Daoy (cell line): ENCODE measurements at regions not wholly inside any gene's neighbourhood (a gene's known extent, or its start where the extent isn't known, plus 50 kb on each side); places are given as distances from the start of the nearest gene placed in this dataset.
"Not testable (repeated sequence)": the region's sequence is repeated elsewhere in the genome, so short reads cannot be mapped to it uniquely, and the experiment has no call there.

Experiments used
- DNase-seq: peaks from one replicate; pipeline ENCODE4 v3.0.0-alpha.2; 2015; ENCODE audit warnings: low read depth

DNA sequence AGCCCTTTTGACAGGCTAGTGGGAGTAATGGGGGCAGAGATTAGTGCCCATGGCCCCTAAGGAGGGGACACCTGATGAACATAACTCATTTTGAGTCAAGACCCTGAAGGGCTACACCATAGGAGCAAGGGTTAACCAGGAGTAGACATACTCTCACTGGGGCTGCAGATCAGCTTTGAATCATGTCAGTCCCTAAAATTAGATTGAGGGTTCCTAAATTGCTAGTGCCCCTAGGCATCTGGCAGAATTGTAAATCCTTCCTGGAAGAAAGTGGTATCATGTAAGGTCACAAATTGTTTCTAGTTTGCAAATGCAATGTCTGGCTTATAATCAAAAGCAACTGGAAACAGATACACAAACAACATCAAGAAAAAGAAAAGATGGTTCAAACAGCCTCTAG is 52.1 kb upstream of the LRRC37A2 start:
- DNase-seq = not testable (repeated sequence)

DNA sequence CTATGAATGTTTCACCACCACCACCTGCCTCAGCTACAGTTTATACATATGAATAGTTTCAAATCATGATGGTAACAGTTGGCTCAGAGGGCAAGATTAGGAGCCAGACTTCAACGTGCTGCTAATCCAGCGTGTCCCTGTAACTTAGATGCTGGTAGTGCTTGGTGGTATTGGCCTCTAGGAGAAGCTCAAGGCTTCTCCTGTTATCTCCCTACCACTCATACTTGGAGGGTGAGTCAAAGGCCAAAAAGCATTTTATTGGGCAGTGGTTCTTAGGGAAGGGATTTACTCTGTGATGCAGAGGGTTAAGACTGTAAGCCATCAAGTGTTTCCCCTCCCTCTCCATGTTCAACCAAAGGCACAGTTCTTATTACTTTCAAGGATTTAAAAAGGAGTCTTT is 57.2 kb upstream of the LRRC37A2 start:
- DNase-seq = not testable (repeated sequence)

GRCh38 chr17:46454572-46454971 is 57.7 kb upstream of the LRRC37A2 start:
- DNase-seq = not testable (repeated sequence)

GRCh38 chr17:46453077-46453476 is 59.2 kb upstream of the LRRC37A2 start:
- DNase-seq = not testable (repeated sequence)

DNA sequence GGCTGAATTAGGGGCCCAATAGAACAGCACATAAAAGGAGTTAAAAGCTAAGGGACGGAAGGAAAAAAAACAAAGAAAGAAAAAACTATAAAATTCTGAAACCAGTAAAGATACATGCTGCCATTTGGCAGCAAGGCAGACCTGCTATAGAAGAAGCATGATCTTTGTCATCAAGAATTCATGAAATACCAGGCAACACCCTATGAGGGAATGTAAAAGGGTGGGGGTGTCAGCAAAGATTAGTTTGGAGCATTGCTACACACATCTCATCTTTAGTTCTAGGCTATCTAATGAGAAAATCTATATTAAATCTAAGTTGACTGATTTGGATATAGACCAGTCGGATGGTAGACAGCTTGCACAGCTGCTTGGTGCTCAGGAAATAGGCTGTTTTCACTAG is 66.4 kb upstream of the LRRC37A2 start:
- DNase-seq = not testable (repeated sequence)

DNA sequence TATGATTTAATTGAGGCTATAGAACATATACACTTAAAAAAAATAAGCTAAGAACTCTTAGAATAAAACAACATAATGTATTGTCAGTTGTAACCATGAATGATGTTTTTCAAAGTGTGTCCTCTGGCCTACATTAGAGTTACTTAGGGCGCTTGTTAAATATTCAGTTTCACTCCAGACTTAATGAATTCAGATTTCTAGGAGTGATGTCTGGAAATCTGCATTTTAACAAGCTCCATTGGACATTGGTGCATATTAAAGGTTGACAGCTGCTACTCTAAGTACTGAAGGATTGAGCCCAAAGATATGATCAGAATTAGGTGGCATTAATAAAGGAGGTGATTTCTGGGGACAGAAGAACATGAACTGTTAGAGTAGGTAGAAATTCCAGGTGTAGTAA is 66.9 kb upstream of the LRRC37A2 start:
- not testable (repeated sequence) for DNase-seq

- not testable (repeated sequence) for DNase-seq
Observed at GRCh38 chr17:46442153-46442552, 70.1 kb upstream of the LRRC37A2 start.

DNA sequence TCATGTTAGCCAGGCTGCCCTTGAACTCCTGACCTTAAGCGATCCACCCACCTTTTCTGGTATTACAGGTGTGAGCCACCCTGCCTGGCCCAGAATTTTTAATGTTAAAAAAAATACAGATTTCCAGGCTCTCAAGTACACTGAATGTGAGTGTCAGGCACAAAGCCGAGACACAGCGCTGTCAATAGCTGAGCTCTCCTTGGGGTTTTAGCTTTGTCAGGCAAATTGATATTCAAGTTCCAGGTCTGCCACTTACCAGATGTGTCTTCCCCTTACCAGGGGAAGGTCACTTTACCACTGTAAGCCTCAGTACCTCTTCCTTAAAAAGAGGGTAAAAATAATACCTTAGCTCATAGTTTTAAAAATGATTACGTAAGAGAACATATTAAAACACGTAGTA is 71.6 kb upstream of the LRRC37A2 start:
- DNase-seq = not testable (repeated sequence)

DNA sequence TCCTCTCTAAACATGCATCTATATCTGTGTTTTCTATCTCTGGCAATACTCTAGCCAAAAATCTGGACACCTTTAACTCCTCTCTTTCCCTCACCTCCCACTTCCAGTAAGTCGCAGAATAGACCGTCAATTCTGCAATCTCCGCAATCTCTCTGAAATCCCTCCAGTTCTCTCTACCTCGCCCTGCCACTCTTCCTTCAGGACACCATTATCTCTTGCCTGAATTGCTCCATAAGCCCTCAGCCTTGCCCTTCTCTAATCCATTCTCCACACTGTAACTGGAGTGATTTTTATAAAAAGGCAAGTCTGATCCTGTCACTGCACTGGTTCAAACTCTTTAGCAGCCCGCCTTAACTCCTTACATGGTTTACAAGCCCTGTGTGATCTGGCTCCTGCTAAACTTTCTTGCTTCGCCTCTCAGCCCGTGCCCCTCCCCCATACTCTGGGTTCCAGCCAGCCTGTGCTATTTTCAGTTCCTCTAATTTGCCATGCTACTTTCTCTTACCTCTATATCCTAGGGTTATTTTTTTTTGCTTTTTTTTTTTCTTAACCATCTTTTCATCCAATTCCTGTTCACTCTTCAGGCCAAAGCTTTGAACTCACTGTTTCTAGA is 73.0 kb upstream of the ARL17B start:
- DNase-seq = not testable (repeated sequence)

DNA sequence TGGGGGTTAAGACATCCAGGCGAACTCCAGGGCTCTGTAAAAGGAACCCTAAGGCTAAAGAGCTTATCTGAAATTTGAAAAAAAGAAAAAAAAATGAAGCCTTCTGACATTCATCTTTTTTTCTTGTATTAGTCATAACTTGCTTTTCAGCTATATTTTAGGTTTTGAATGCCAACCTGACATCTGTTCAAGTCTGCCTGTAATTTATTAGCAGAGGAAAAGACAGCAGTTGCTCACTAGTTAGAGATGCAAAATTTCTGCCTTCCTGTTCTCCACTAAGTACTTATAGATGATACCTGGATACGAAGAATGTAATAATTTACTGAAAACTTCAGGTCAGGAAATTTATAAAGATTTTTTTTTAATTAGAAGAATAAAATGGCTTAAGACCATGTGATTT is 68.7 kb upstream of the ARL17B start:
- not testable (repeated sequence) for DNase-seq

GRCh38 chr17:46429675-46430074 is 68.1 kb upstream of the ARL17B start:
- not testable (repeated sequence) for DNase-seq

DNA sequence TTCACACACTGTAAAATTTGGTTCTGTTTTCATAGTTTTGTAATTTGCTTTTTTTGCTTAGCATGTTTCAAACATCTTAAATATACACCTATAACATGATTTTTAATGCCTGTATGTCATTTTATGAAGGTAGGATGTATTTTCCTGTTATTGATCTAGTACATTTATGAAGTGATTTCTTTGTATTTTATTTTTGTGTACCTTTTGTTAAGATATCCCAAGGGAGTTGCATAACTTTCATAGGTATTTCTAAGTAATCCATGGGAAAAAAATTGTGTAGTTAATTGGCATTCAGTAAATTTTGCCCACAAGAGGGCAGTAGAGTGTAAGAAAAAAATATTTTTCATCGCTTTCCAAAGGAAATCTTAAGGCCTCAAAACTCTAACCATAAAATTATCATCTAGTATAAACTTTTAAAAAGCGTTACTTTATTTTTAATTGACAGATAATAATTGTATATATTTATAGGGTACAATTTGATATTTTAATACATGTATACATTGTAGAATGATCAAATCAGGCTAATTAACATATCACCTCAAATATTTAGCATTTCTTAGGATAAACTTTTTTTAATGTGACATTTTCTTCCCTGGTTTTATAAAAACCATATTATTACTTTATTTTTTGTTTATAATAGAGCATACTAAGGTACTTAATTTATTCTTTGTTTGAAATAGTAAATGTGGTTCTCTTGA is 62.8 kb upstream of the ARL17B start:
- not testable (repeated sequence) for DNase-seq

DNA sequence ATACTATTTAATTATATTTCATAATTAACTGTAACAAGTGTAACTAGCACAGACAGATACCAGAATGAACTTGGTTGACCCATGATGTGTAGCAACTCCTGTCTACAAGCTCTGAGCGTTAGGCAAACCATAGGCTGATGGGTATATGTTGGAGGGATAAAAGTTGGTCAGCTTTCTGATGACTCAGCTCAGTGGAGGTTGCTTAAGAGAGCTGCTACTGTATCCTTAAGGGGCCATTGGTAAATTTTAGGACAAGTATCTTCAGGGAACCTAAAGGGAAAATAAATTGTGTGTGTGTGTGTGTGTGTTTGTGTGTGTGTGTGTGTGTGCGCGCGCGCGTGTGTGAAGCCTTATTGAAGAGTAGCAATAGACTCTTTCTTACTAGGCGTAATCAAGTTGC is 56.3 kb upstream of the ARL17B start:
- DNase-seq = peak; percentile 1

GRCh38 chr17:46417261-46417660 is 55.7 kb upstream of the ARL17B start:
- DNase-seq = not testable (repeated sequence)

- DNase-seq = not testable (repeated sequence)
Observed at GRCh38 chr17:46414559-46414958, 53.0 kb upstream of the ARL17B start.

GRCh38 chr17:46412156-46412555 is 50.6 kb upstream of the ARL17B start:
- DNase-seq = not testable (repeated sequence)

GRCh38 chr17:46411172-46411852 is 49.7 kb upstream of the ARL17B start:
- DNase-seq = not testable (repeated sequence)
